CD14-positive monocyte (primary cell): ENCODE measurements at regions not wholly inside any gene's neighbourhood (a gene's known extent, or its start where the extent isn't known, plus 50 kb on each side); places are given as distances from the start of the nearest gene placed in this dataset.

Source experiments
- DNase-seq, 3 donors: peaks; one replicate each; pipeline ENCODE4 v3.0.0-alpha.2; 2011 to 2022
- H2AFZ ChIP-seq: 2 replicates; pipeline ENCODE4 v1.6.0; 2012; ENCODE audit warnings: mild to moderate bottlenecking, low read depth, low read length, inconsistent platforms; ENCODE audit not compliant: insufficient read depth, poor library complexity, severe bottlenecking
- H3K27ac ChIP-seq, 2 donors: 1 replicate in 1 of 2; 2 replicates in 1 of 2; pipeline ENCODE4 v1.5.1; 2012 to 2013; ENCODE audit warnings: low read length in 2 of 2, control low read depth in 1 of 2, inconsistent platforms in 1 of 2, low read depth in 1 of 2, mild to moderate bottlenecking in 1 of 2
- H3K27me3 ChIP-seq, 2 donors: one replicate each; pipeline versions ENCODE4 v1.6.0 to v1.6.1; 2011 to 2013; ENCODE audit warnings: low read length in 2 of 2; ENCODE audit not compliant: control insufficient read depth in 2 of 2, insufficient read depth in 2 of 2
- H3K36me3 ChIP-seq, 2 donors: replicated peaks in 1 of 2; 1 replicate in 1 of 2; 2 replicates in 1 of 2; pipeline versions ENCODE4 v1.5.1 to v1.6.1; 2012 to 2013; ENCODE audit warnings: low read length in 2 of 2, control low read depth in 1 of 2, inconsistent platforms in 1 of 2, mild to moderate bottlenecking in 1 of 2; ENCODE audit not compliant: insufficient read depth in 2 of 2, control insufficient read depth in 1 of 2
- H3K4me1 ChIP-seq, 2 donors: 1 replicate in 1 of 2; 2 replicates in 1 of 2; pipeline versions ENCODE4 v1.5.1 to v1.6.1; 2012 to 2013; ENCODE audit warnings: low read length in 2 of 2, control low read depth in 1 of 2, inconsistent platforms in 1 of 2, mild to moderate bottlenecking in 1 of 2, moderate library complexity in 1 of 2; ENCODE audit not compliant: insufficient read depth in 2 of 2, control insufficient read depth in 1 of 2
- H3K4me2 ChIP-seq: replicated peaks from 2 replicates; pipeline ENCODE3; 2012; ENCODE audit warnings: low read length, moderate library complexity, mild to moderate bottlenecking; ENCODE audit not compliant: poor library complexity, severe bottlenecking; ENCODE audit errors: extremely low read depth
- H3K4me3 ChIP-seq, 3 experiments: fragments of 200-600 bp in 1 of 3; sonication (generic) in 1 of 3; replicated peaks in 1 of 3; 1 replicate in 2 of 3; 2 replicates in 1 of 3; pipeline ENCODE4 v1.5.1; 2011 to 2013; ENCODE audit warnings: low read length in 3 of 3, mild to moderate bottlenecking in 3 of 3, control low read depth in 2 of 3, low read depth in 2 of 3, inconsistent platforms in 1 of 3, moderate library complexity in 1 of 3
- H3K79me2 ChIP-seq: 2 replicates; pipeline ENCODE4 v1.6.0; 2012; ENCODE audit warnings: mild to moderate bottlenecking, control low read depth, inconsistent platforms, low read length, moderate library complexity; ENCODE audit not compliant: insufficient read depth
- H3K9ac ChIP-seq: 2 replicates; pipeline ENCODE4 v1.6.0; 2017; ENCODE audit warnings: low read length, mild to moderate bottlenecking; ENCODE audit not compliant: insufficient read depth, poor library complexity, severe bottlenecking
- H3K9me3 ChIP-seq, 2 donors: replicated peaks in 1 of 2; 1 replicate in 1 of 2; 2 replicates in 1 of 2; pipeline versions ENCODE4 v1.5.1 to v1.6.1; 2012 to 2013; ENCODE audit warnings: low read length in 2 of 2, control low read depth in 1 of 2; ENCODE audit not compliant: control insufficient read depth in 1 of 2, insufficient read depth in 1 of 2
- H4K20me1 ChIP-seq: 2 replicates; pipeline ENCODE4 v1.6.0; 2012; ENCODE audit warnings: mild to moderate bottlenecking, low read length, control low read depth, moderate library complexity; ENCODE audit not compliant: insufficient read depth
- H3K27ac Mint-ChIP-seq, 7 donors: one replicate each; pipeline ENCODE4 v1.8.0; 2020; ENCODE audit warnings: mild to moderate bottlenecking in 7 of 7, mixed read lengths in 7 of 7, moderate library complexity in 6 of 7, inconsistent platforms in 2 of 7
- H3K27me3 Mint-ChIP-seq, 3 donors: one replicate each; pipeline ENCODE4 v1.8.0; 2021 to 2022; ENCODE audit warnings: low read depth in 3 of 3, mild to moderate bottlenecking in 3 of 3, mixed read lengths in 3 of 3, moderate library complexity in 3 of 3, inconsistent platforms in 1 of 3
- H3K36me3 Mint-ChIP-seq, 2 donors: one replicate each; pipeline ENCODE4 v1.8.0; 2020; ENCODE audit warnings: mixed read lengths in 2 of 2, inconsistent platforms in 1 of 2, mild to moderate bottlenecking in 1 of 2
- H3K4me1 Mint-ChIP-seq: one replicate; pipeline ENCODE4 v1.8.0; 2020; ENCODE audit warnings: mild to moderate bottlenecking, mixed read lengths
- H3K4me3 Mint-ChIP-seq, 2 donors: one replicate each; pipeline ENCODE4 v1.8.0; 2020; ENCODE audit warnings: mild to moderate bottlenecking in 2 of 2, mixed read lengths in 2 of 2, moderate library complexity in 1 of 2
- H3K9me3 Mint-ChIP-seq, 7 donors: one replicate each; pipeline ENCODE4 v1.8.0; 2020 to 2022; ENCODE audit warnings: mixed read lengths in 7 of 7, mild to moderate bottlenecking in 6 of 7, moderate library complexity in 6 of 7, inconsistent platforms in 2 of 7
- CTCF ChIP-seq: fragments of 200-600 bp; IDR thresholded peaks from one replicate; pipeline ENCODE4 v1.8.0; 2022; ENCODE audit warnings: antibody characterized with exemption, mild to moderate bottlenecking
- WGBS: methylation state at CpG from one replicate; pipeline ENCODE4 v1.1.5; 2013; ENCODE audit warnings: missing lambda C conversion rate; ENCODE audit not compliant: insufficient coverage; 5-methylcytosine and 5-hydroxymethylcytosine counted together
- intact Hi-C, 2 donors: fragments of 100-400 bp; cut with micrococcal nuclease; formaldehyde crosslinking; loops; one replicate each; pipeline versions ENCODE4 v1.15.0 to v1.15.1; 2023

- no CpG with 5 or more reads among the region's 1 CpG for WGBS
- Histone ChIP-seq H3K4me3 (no peak overlapping the region), H3K4me1 (no peaks in the 10 kb centered on the region), H3K9me3 (no peaks in the 10 kb centered on the region), H3K4me2 (no peak overlapping the region), H3K36me3 (no peaks in the 10 kb centered on the region), H3K27me3 (no peaks in the 10 kb centered on the region), H3K9ac (no peak overlapping the region), H2AFZ (no peak overlapping the region), H3K27ac (no peak overlapping the region), H4K20me1 (no peaks in the 10 kb centered on the region), H3K79me2 (no peaks in the 10 kb centered on the region)
- Mint-ChIP-seq H3K27ac (no peak overlapping the region), H3K27me3 (peaks cover 0 to 1% (median 0%) of the 10 kb centered on the region in 3 donors), H3K36me3 (no peaks in the 10 kb centered on the region), H3K9me3 (peaks cover 0 to 4% (median 0%) of the 10 kb centered on the region in 7 donors), H3K4me1 (no peaks in the 10 kb centered on the region), H3K4me3 (no peak overlapping the region)
- no peak for TF ChIP-seq CTCF
- intact Hi-C loops = no loop called here
- DNase-seq = no peak
Observed at GRCh38 chr3:99543796-99544195, 94.6 kb upstream of the COL8A1 start.

- Mint-ChIP-seq H3K36me3 (no peaks in the 10 kb centered on the region), H3K4me1 (no peaks in the 10 kb centered on the region), H3K4me3 (no peak overlapping the region), H3K9me3 (peaks cover 0 to 4% (median 0%) of the 10 kb centered on the region in 7 donors), H3K27me3 (peaks cover 0 to 1% (median 0%) of the 10 kb centered on the region in 3 donors), H3K27ac (no peak overlapping the region)
- no peak for TF ChIP-seq CTCF
- Histone ChIP-seq H2AFZ (no peak overlapping the region), H4K20me1 (no peaks in the 10 kb centered on the region), H3K4me1 (no peaks in the 10 kb centered on the region), H3K27me3 (no peaks in the 10 kb centered on the region), H3K4me2 (no peak overlapping the region), H3K79me2 (no peaks in the 10 kb centered on the region), H3K9me3 (no peaks in the 10 kb centered on the region), H3K4me3 (no peak overlapping the region), H3K27ac (no peak overlapping the region), H3K9ac (no peak overlapping the region), H3K36me3 (no peaks in the 10 kb centered on the region)
- intact Hi-C loops = no loop called here
- 0% methylated on average over 1 of the region's 4 CpGs for WGBS
- DNase-seq = no peak
Observed at GRCh38 chr3:99542767-99543518, 95.5 kb upstream of the COL8A1 start.
